NCI-H2081 treated with DMSO at 0.1 percent for 48 hours (cell line): ENCODE measurements at regions not wholly inside any gene's neighbourhood (a gene's known extent, or its start where the extent isn't known, plus 50 kb on each side); places are given as distances from the start of the nearest gene placed in this dataset.
"Not testable (repeated sequence)": the region's sequence is repeated elsewhere in the genome, so short reads cannot be mapped to it uniquely, and the experiment has no call there.

ENCODE experiments used
- DNase-seq: peaks from one replicate; lab custom pipeline; 2025; lab: John Stamatoyannopoulos, UW

DNA sequence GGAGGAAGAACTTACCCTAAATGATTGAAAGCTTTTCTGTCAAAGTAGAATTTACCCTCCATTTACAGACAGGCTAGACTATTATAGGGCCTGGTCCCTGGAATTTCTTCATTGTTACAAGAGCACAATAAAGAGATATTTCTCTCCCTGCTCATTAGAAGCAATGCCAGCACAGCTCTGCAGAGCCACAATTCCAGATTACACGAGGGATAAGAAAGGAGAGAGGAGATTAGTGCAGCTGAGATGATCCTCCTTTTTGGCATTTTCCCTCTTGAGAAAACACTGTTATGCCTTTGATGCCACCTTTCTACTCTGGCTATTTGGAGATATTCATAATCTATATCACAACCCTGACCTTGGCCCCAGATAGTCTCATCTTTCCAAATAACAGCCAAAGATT, 1119.5 kb upstream of the TMPRSS15 start:
- DNase-seq: no peak

DNA sequence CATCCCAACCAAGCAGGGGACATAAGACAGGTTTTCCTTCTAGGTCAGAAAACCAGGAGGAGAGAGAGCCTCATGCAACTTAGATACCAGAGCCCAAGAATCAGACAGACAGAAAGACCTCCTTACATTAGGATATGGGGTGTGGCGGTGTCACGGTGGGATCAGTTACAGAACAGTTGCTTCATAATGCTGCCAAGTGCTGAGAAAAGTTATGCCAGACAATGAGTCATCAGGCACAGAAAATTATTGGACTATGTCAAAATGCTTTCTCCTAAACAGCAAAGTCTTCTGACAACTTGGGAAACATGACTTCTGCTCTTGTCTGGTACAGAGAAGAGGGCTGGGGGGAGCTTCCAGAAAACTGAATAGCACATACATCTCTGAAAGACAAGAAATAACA, 1120.2 kb upstream of the TMPRSS15 start:
- DNase-seq: no peak

DNA sequence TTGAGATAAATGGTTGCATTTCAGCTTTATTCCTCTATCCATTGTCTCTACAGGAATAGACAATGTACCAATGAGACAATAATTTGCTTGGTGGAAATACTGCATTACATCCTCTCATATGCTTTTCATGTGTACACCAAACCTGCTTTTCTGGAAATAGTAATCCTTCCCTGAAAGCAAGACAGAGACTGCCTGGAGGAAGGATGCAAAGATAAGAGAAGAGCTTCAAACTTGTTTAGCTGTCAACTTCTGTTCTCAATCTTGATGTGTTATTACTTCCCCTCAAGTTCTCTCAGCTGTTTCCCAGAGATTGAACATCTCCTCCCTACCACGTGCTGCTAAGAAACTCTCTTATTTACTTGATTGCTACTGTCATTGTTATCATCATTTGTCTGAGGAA, 1125.4 kb upstream of the TMPRSS15 start:
- DNase-seq: no peak

DNA sequence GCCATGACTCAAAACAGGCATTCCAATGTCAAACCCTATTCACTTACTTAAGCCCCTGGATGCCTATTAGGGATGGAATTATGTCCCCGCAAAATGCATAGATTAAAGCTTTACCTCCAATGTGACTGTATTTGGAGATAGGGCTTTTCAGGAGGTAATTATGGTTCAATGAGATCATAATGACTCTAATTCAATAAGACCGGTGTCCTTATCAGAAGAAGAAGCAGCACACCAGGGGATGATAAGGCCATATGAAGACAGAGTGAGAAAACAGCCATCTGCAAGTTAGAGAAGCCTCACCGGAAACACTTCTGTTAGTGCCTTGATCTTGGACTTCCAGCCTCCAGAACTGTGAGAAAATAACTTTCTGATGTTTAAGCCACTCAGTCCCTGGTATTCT, 1131.8 kb upstream of the TMPRSS15 start:
- DNase-seq: no peak

DNA sequence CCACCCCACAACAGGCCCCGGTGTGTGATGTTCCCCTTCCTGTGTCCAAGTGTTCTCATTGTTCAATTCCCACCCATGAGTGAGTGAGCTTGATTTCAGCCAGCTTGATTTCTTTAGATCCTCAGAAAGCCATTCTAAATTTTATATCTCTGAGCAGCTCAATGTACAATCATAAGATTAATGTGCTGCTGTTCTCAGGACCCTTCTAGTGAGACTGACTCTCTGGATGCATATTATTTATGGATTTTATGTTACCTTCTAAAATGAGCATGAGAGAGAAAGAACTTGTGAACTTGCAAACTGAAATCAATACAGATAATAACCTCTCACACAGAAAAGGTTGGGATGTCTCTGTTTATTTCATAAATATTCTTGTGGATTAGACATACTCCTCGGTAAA, 1133.5 kb upstream of the TMPRSS15 start:
- no peak for DNase-seq

DNA sequence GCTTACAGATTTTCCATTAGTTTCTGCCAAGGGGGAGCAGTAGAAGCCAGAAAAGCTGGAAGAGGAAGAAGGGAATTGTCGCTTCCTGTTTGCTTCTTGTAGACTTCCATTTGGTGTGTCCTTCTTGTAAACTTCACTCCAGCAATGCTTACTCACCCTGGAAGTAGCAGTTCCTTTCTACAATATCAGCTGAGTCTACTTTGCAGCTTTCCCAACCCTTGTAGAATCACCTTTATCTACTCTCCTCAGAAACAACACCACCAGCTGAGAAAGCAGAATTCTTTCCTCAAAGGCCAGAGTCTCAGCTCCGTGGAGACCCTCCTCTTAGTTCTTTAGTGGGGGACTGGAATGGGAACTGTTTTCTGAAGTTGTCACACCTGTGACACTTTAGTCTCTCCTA, 1136.7 kb upstream of the TMPRSS15 start:
- no peak for DNase-seq

DNA sequence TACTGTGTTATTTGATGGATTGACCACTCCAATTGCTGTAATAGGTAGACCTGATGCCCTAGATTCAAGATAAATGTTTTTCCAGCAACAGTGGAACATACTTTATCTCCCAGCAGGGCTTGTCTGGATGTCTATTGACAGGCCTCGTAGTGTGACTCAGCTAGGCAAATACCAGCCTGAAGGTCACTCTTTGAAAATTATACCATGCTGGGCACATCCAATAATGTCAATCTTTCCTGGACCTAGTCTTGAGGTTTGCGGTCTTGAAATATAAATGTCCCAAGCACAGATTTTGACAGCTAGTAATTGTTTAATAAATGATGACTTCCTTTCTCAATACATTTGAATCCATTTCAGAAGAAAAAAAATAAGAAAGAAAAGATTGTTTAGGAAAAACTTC, 1138.0 kb upstream of the TMPRSS15 start:
- DNase-seq: no peak

DNA sequence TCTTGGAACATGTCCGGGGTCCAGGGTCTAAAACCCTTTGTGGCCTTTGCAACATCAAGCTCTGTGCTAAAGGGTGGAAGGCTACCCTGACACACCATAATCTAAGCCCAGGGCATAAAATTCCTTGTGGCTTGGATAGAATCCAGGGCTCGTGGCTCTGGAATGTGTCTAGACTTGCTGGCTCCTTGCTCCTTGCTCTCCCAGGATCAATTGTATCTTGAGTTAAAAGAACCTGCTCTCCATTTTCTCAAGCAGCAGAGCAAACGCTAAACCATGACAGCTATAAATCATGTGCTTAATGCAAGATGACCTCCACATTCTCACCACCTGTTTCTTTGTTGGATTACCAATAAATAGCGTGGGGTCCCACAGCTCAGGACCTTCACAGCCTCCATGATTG, 1140.9 kb upstream of the TMPRSS15 start:
- DNase-seq: not testable (repeated sequence)

DNA sequence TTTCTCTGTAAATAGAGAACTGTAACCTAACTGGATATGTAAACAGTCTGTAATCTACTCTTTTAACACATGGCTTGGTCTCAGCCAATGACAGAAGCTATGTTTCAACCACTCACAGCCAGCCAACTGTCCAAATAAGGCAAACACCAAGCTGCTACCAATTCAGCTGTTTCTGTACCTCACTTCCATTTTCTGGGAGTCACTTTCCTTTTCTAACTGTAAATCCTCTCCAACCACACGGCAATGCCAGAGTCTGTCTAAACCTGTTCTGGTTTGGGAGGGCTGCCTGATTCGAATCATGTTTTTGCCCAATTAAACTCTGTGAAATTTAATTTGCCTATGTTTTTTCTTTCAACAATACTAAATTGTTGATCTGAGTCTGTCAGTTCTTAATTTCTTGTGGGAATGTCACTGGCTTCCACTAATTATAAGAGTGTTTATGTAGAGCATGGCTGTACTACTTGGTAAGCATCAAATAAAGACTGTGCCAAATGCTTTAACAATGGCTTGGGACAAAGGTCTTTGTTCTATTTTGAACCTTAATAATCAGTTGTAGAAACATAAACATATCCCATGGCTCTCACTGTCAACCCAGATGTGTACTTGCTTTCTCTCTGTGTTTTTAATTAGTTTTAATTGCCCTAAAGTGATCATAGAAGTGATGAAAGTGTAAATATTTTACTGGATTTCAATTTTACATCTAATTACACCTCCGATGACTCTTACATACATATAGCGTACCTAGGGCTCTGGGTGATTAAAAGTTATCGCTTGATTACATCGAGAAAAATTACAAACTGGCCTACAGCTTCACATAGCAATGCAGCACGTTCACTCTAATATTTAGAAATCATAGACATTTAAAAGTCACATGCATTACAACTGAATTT, 1144.6 kb upstream of the TMPRSS15 start:
- DNase-seq: no peak

DNA sequence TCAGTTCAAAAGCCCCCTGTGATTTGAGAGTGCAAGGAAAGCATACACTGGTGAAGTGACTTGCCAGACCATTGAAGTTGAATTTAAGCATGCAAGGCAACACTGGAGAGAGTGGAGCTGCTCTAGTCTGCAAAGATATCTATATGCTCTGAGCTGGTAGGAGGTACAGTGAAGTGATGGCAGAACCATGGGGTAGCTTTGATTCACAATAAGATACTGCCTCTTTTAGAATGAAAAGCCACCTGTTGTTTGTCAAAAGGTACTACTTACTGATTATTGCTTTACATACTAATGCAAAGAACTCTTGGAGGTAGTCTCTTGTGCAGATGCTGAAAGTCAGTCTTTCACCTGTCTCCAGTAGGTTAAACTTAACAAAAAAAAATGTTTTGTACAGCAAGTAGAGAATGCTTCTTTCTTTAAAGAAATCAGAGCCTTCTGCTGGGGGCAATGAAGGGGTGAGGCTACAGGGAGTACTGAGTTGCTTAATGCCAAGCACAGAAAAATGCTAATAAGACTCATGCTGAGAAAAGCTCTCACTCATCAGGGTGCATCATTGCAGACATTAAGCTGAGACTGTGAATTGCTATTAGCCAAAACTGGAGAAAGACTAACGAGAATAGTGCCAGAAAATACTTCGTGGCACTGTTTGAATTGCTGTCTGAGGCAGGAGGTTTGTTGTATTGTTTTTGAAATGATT, 1150.5 kb upstream of the TMPRSS15 start:
- DNase-seq: no peak

DNA sequence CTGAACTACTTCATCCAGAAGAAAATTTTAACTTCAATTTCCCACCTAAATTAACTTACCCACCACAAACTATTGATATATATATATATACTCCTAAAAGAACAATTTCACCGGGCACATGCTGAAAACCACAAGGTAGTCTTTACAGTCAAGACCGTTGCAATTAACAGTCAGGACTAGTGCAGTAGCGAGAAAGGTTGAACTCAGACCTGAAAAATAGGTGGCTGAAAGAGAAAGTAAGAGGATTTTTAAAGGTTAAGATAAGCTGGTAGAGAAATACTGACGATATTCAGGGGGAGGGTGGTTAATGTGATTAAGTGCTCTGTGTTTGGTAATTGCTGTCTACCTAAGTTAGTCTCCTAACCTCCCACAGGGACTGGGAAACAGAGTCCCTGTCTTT, 1153.5 kb upstream of the TMPRSS15 start:
- DNase-seq: no peak

DNA sequence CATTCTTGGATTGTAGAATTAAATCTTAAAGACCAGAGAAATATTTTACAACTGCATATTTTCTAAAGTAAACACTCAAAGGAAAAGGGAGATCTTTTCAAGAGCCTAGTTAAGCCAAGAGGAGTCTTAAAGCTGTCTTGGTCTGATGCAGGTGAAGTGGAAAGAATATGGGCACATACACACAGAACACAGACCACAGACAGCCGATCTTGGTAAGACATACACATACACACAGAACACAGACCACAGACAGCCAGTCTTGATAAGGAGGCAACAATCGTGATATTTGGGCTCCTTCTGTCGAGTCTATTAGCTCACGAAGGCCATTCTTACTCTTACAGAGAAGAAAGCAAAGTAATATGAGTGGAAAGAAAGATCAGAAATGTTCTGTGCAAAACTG, 1153.9 kb upstream of the TMPRSS15 start:
- no peak for DNase-seq

DNA sequence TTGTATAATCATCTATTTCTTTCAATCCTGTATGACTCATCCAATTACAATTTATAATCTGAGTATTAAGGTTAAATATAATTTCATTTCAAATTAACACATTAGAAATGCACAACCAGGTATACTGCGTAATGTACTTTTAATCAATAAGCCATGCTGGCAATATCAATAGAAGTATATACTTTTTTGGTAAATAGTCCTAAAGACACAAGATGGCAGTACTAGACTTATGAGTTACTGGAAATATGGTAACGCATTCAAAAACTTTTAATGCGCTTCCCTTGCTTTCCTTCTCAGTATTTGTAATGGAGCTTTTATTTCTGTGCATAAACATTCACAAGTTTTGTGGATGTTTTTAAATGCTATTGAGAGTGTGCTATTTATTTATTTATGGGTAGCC, 1162.0 kb upstream of the TMPRSS15 start:
- DNase-seq: no peak

DNA sequence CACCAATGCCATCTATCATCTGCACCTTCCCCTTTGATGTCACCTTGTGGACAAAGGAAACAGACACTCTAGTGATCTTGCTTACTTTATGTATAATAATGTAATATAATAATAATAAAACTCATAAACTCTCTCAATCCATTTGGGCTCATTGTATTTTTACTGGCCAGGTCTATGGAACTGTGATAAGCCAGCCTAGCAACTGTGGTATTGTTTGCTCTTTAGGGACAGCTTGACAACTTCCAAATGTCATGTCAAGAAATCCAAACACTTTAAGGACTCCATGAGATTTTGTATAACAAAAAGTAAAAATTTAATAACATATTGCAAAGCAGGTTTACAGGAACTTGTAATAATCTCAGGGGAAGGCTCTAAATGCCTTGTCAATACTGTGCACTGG, 1163.4 kb upstream of the TMPRSS15 start:
- DNase-seq: no peak

DNA sequence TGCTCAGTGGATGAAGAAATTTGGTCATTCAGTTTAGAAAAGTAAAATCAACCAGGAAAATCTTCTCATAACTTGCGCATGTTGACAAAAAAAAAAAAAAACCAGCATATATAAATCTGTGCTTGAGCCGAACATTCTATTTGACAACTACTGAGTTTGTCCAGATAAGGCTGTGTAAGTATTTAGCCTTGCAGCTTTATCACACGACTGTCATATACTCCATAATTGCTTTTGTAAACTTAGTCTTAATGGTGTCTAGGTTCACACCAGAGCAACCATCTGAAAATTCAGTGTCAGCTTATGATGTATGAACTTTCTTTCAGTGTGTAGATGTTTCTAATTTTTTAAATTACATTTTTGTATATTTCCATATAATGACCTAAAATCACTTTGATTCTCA, 1173.8 kb upstream of the TMPRSS15 start:
- DNase-seq: no peak

DNA sequence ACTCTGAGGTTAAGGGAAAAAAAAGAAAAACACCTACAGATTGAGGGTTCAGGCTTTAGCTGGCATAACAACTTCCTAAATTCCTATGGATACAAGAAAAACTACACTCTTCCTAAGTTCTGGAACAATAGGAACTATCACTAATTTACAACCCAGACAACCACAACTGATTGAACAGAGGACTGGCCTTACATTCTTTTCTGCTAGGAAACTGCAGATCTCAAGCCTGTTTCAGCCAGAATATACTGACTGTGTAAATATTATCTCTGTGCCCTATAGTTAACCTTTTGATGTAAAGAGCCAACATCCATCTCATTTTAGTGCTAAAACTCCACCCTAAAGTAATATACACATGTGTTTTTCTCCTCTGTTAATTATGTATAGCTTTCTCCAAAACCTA, 1186.5 kb upstream of the TMPRSS15 start:
- DNase-seq: no peak

DNA sequence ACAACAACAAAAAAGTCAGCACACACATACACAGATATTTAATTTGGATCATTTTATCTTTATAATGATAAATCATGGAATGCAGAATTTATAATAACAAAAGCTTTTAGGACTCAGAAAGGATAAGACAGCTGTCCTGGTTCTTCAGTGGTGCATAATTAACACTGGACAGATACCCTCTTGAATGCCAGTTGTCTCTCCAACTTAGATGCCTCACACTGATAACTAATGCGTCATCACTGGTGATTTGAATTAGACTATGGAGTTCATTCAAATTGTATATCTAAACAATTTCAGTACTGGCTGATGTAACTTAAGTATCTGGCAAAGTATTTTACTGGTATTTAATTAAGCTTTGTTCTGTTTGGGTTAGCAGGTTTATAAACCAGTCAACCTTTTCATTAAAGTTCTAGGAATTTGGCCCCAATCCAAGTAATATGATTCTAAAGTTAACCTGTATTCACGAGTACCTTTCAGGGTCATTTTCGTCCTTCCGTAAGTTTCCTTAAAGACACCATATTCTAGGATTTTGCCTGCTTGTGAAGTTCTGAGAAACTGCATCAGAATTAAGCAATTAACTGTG, 1199.5 kb upstream of the TMPRSS15 start:
- DNase-seq: no peak

DNA sequence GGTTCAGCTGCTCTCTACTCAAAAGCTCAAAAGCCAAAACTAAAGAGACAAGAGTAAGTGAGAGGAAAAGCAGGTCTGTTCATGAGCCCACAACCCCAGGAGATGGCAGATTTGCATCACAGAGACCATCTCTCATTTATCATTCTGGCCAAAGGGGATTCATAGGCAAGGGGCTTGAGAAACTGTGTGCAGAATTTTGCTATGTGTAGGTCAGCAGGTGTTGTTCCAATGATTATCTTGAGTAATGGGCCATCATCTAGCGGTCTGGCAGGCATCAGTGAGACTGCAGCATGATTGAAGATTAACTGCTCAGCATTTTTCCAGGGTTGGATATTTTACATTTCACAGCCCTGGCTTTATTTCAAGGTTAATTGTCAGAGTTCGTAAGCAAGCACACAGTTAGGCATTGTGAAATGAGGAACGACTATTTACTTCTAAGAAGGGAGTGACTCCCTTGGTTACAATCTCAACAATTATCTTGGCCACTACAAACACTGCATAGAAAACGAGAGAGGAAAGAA, 1204.6 kb upstream of the TMPRSS15 start:
- DNase-seq: peak; percentile 59

DNA sequence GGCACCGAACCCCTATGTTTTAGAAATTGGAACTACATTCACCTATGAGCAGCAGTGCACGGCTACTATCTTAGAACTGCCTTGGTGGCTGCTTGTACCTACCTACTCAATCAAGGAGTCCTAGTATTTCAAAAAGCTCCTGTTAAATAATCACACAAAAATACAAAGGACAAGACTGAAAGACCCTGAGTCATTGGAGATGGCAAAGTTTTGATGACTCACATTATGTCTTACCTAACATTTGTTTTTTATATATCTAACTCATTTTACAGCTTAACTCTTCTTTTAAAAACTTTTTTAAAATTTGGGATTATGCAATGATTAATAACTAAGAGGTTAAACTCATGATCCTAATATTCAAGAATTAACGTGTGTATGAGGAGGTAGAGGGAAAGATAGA, 1206.0 kb upstream of the TMPRSS15 start:
- DNase-seq: no peak

DNA sequence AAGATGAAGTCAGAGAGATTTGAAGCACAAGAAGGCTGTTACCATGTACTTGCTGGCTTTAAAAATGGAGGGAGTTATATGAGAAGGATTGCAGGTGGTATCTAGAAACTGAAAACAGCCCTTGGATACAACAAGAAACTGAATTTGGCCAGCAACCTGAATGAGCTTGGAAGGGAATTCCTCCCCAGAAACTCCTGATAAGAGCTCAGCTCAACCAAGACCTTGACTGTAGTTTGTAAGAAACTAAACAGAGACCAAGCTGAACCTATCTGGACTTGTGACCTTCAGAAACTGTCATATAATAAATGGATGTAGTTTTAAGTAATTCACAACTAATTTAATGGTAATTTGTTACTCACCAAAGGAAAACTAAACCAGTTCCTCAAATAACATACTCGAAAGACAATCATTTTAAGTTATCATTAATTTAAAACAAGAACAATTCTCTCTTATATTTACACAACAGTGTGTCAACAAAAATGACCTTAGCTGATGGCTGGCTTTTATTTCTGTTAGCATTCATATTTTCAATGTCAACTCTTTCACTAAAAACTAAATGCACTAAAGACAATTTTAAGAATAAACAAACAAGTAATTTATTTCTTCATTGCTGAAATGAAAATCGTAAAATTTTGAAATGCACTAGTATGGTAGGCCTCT, 1218.4 kb upstream of the TMPRSS15 start:
- DNase-seq: no peak

DNA sequence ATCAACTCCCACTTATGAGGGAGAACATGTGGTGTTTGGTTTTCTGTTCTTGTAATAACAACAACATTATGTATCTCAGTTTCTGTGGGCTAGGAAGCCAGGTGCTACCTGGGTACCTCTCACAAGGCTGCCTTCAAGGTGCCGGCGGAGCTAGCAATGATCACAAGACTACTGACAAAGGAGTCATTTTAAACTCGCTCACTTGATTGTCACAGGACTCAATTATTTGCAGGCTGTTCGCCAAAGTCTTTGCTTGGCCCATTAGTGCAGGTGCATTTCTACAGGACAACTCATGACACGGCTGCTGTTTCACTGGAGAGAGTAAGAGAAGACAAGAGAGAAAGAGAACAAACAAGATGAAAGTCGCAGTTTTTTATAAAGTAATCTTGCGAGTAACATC, 1237.4 kb upstream of the TMPRSS15 start:
- DNase-seq: no peak

DNA sequence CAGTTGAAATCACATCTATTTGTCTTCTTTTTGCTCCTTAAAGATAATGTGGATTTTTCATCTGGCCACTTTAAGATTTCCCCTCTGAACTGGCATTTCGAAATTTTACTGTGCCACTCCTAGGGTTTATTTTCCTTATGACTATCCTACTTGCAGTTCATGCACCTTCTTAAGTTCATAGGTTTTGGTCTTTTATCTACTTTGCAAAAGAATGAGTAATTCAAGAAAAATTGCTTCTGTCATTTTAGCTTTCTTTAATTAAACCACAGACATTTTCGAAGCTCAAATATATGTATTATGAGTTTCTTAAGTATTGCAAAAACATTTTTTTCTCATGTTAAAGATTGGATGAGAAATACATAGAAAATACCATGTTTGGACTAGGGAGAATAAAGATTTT, 1244.8 kb upstream of the TMPRSS15 start:
- DNase-seq: no peak
